Liver (tissue), 8 donors: ENCODE measurements at regions not wholly inside any gene's neighbourhood (a gene's known extent, or its start where the extent isn't known, plus 50 kb on each side); places are given as distances from the start of the nearest gene placed in this dataset.

Experiments used
- DNase-seq: peaks from one replicate; pipeline ENCODE4 v3.0.0-alpha.2; 2017; ENCODE audit warnings: low spot score
- H3K27ac ChIP-seq, 2 donors: one replicate each; pipeline ENCODE4 v1.7.0; 2013; ENCODE audit warnings: inconsistent platforms in 2 of 2, low read length in 2 of 2, control low read depth in 1 of 2, low read depth in 1 of 2, mild to moderate bottlenecking in 1 of 2
- H3K27me3 ChIP-seq, 4 donors: one replicate each; pipeline versions ENCODE4 v1.6.1 to v1.7.0; 2013; ENCODE audit warnings: low read length in 3 of 4, inconsistent platforms in 1 of 4, mild to moderate bottlenecking in 1 of 4, moderate library complexity in 1 of 4; ENCODE audit not compliant: control insufficient read depth in 4 of 4, insufficient read depth in 4 of 4
- H3K36me3 ChIP-seq, 4 donors: one replicate each; pipeline versions ENCODE4 v1.6.1 to v1.7.0; 2013; ENCODE audit warnings: low read length in 3 of 4, mild to moderate bottlenecking in 3 of 4, low read depth in 1 of 4, moderate library complexity in 1 of 4; ENCODE audit not compliant: control insufficient read depth in 4 of 4, insufficient read depth in 3 of 4
- H3K4me1 ChIP-seq, 4 donors: one replicate each; pipeline versions ENCODE4 v1.6.1 to v1.7.0; 2013; ENCODE audit warnings: low read length in 3 of 4, mild to moderate bottlenecking in 3 of 4, moderate library complexity in 1 of 4; ENCODE audit not compliant: control insufficient read depth in 4 of 4, insufficient read depth in 4 of 4
- H3K4me3 ChIP-seq, 3 donors: one replicate each; pipeline versions ENCODE4 v1.6.1 to v1.7.0; 2013; ENCODE audit warnings: low read length in 3 of 3, control low read depth in 1 of 3, low read depth in 1 of 3, mild to moderate bottlenecking in 1 of 3
- H3K9ac ChIP-seq, 2 donors: one replicate each; pipeline ENCODE4 v1.7.0; 2013; ENCODE audit warnings: low read length in 2 of 2, mild to moderate bottlenecking in 2 of 2, moderate library complexity in 2 of 2, control low read depth in 1 of 2, low read depth in 1 of 2
- H3K9me3 ChIP-seq, 4 donors: one replicate each; pipeline versions ENCODE4 v1.6.1 to v1.7.0; 2013; ENCODE audit warnings: low read length in 3 of 4; ENCODE audit not compliant: control insufficient read depth in 4 of 4
- ATF3 ChIP-seq: IDR thresholded peaks from 2 replicates; pipeline ENCODE4 v1.6.1; 2016; ENCODE audit warnings: antibody characterized with exemption
- CTCF ChIP-seq: fragments of 150-350 bp; IDR thresholded peaks from 2 replicates; pipeline ENCODE4 v1.5.1; 2017; ENCODE audit warnings: improper control_type of control experiment, low read depth, low read length; ENCODE audit not compliant: missing input control
- FOXA1 ChIP-seq: IDR thresholded peaks from 2 replicates; pipeline ENCODE4 v1.6.1; 2016; ENCODE audit warnings: antibody characterized with exemption
- FOXA2 ChIP-seq: IDR thresholded peaks from 2 replicates; pipeline ENCODE4 v1.6.1; 2016; ENCODE audit warnings: antibody characterized with exemption
- GABPA ChIP-seq, 2 donors: IDR thresholded peaks in 1 of 2; conservative IDR thresholded peaks in 1 of 2; 2 replicates each; pipeline ENCODE4 v1.6.1; 2016; ENCODE audit warnings: antibody characterized with exemption in 2 of 2, mild to moderate bottlenecking in 1 of 2, moderate library complexity in 1 of 2
- HNF4A ChIP-seq, 2 donors: conservative IDR thresholded peaks; 2 replicates each; pipeline ENCODE4 v1.6.1; 2016; ENCODE audit warnings: antibody characterized with exemption in 2 of 2, mild to moderate bottlenecking in 2 of 2
- HNF4G ChIP-seq: IDR thresholded peaks from 2 replicates; pipeline ENCODE4 v1.6.1; 2016; ENCODE audit warnings: antibody characterized with exemption
- JUND ChIP-seq, 2 donors: IDR thresholded peaks; 2 replicates each; pipeline ENCODE4 v1.6.1; 2016; ENCODE audit warnings: antibody characterized with exemption in 2 of 2
- MAX ChIP-seq: IDR thresholded peaks from 2 replicates; pipeline ENCODE4 v1.6.1; 2016; ENCODE audit warnings: antibody characterized with exemption
- NR2F2 ChIP-seq: IDR thresholded peaks from 2 replicates; pipeline ENCODE4 v1.6.1; 2016; ENCODE audit warnings: antibody characterized with exemption
- RAD21 ChIP-seq, 2 donors: IDR thresholded peaks; 2 replicates each; pipeline ENCODE4 v1.6.1; 2016; ENCODE audit warnings: antibody characterized with exemption in 2 of 2, mild to moderate bottlenecking in 2 of 2
- REST ChIP-seq: IDR thresholded peaks from 2 replicates; pipeline ENCODE4 v1.6.1; 2016; ENCODE audit warnings: antibody characterized with exemption, mild to moderate bottlenecking
- RXRA ChIP-seq, 2 donors: IDR thresholded peaks; 2 replicates each; pipeline ENCODE4 v1.6.1; 2017 to 2018; ENCODE audit warnings: antibody characterized with exemption in 2 of 2, mild to moderate bottlenecking in 1 of 2
- SP1 ChIP-seq: IDR thresholded peaks from 2 replicates; pipeline ENCODE4 v1.6.1; 2018; ENCODE audit warnings: antibody characterized with exemption, mild to moderate bottlenecking
- TAF1 ChIP-seq: conservative IDR thresholded peaks from 2 replicates; pipeline ENCODE4 v1.6.1; 2016; ENCODE audit warnings: antibody characterized with exemption, mild to moderate bottlenecking
- YY1 ChIP-seq: IDR thresholded peaks from 2 replicates; pipeline ENCODE4 v1.6.1; 2016; ENCODE audit warnings: antibody characterized with exemption, mild to moderate bottlenecking
- ZBTB33 ChIP-seq: IDR thresholded peaks from 2 replicates; pipeline ENCODE4 v1.6.1; 2016; ENCODE audit warnings: antibody characterized with exemption
- WGBS: extraction: QIAGEN DNeasy Blood & Tissue Kit; methylation state at CpG from one replicate; pipeline ENCODE4 v1.1.7; 2013; 5-methylcytosine and 5-hydroxymethylcytosine counted together
- donor health status: healthy.
- donor health status: healthy.
- donor health status: healthy.
- donor health status: healthy.
- donor health status: healthy.

- H3K27ac ChIP-seq = no peak overlapping the region
- WGBS = 86% methylated on average over 21 of the region's 21 CpGs
- no peak for DNase-seq
- no peaks in the 10 kb centered on the region for H3K27me3 ChIP-seq
- H3K9me3 ChIP-seq = no peaks in the 10 kb centered on the region
- no peak for TF ChIP-seq TAF1
- TF ChIP-seq ZBTB33 = no peak
- TF ChIP-seq YY1 = no peak
- no peak for TF ChIP-seq HNF4G
- no peak for TF ChIP-seq SP1
- TF ChIP-seq NR2F2 = no peak
- TF ChIP-seq HNF4A (conservative IDR thresholded peaks at IDR 0.05) = no peak
- H3K4me1 ChIP-seq = peaks cover 11 to 37% (median 23%) of the 10 kb centered on the region in 4 donors
- H3K4me3 ChIP-seq = no peak overlapping the region
- no peak overlapping the region for H3K9ac ChIP-seq
- no peaks in the 10 kb centered on the region for H3K36me3 ChIP-seq
Observed at GRCh38 chr16:85364323-85365040, 248.6 kb upstream of the GSE1 start.

GRCh38 chr16:85365120-85365519 is 248.0 kb upstream of the GSE1 start:
- no peak for DNase-seq
- 93% methylated on average over 11 of the region's 11 CpGs for WGBS
- H3K36me3 ChIP-seq = no peaks in the 10 kb centered on the region
- no peaks in the 10 kb centered on the region for H3K27me3 ChIP-seq
- no peak overlapping the region for H3K9ac ChIP-seq
- no peak overlapping the region for H3K4me3 ChIP-seq
- TF ChIP-seq RXRA (IDR thresholded peaks at IDR 0.05) (no peak), HNF4A (conservative IDR thresholded peaks at IDR 0.05) (no peak), TAF1 (no peak), YY1 (no peak), NR2F2 (no peak), JUND (IDR thresholded peaks at IDR 0.05) (no peak), SP1 (no peak), GABPA (IDR thresholded peaks at IDR 0.05 in 1 of 2, conservative IDR thresholded peaks at IDR 0.05 in 1 of 2) (no peak), CTCF (no peak), HNF4G (no peak), REST (no peak), FOXA2 (no peak), ATF3 (no peak), RAD21 (IDR thresholded peaks at IDR 0.05) (no peak), ZBTB33 (no peak), MAX (no peak), FOXA1 (no peak)
- H3K27ac ChIP-seq = no peak overlapping the region
- H3K4me1 ChIP-seq = peaks cover 7 to 37% (median 21%) of the 10 kb centered on the region in 4 donors
- no peaks in the 10 kb centered on the region for H3K9me3 ChIP-seq
